Gastrocnemius medialis (tissue), 4 donors: ENCODE measurements at regions not wholly inside any gene's neighbourhood (a gene's known extent, or its start where the extent isn't known, plus 50 kb on each side); places are given as distances from the start of the nearest gene placed in this dataset.
"Not testable (repeated sequence)": the region's sequence is repeated elsewhere in the genome, so short reads cannot be mapped to it uniquely, and the experiment has no call there.

Source experiments
- ATAC-seq, 2 donors: fragments of 150-250 bp; one replicate each; pipeline ENCODE4 v1.9.1; 2016
- DNase-seq, 2 donors: peaks; one replicate each; pipeline ENCODE4 v3.0.0-alpha.2; 2019
- H3K27ac ChIP-seq, 4 donors: fragments of 200-600 bp; sonication (generic); 1 replicate in 1 of 4; 2 replicates in 3 of 4; pipeline ENCODE4 v1.5.1; 2016 to 2018; ENCODE audit warnings: mild to moderate bottlenecking in 2 of 4, moderate library complexity in 1 of 4
- H3K27me3 ChIP-seq, 3 donors: fragments of 200-600 bp; sonication (generic) in 2 of 3; 1 replicate in 1 of 3; 2 replicates in 2 of 3; pipeline versions ENCODE4 v1.5.1 to v1.6.0; 2016 to 2019; ENCODE audit warnings: mild to moderate bottlenecking in 1 of 3, moderate library complexity in 1 of 3
- H3K36me3 ChIP-seq, 2 donors: fragments of 200-600 bp; sonication (generic) in 1 of 2; one replicate each; pipeline ENCODE4 v1.5.1; 2017 to 2018
- H3K4me1 ChIP-seq, 2 donors: fragments of 200-600 bp; sonication (generic) in 1 of 2; one replicate each; pipeline ENCODE4 v1.5.1; 2016 to 2017; ENCODE audit warnings: mild to moderate bottlenecking in 2 of 2
- H3K4me3 ChIP-seq, 4 donors: fragments of 200-600 bp; sonication (generic) in 3 of 4; 1 replicate in 1 of 4; 2 replicates in 3 of 4; pipeline ENCODE4 v1.5.1; 2016 to 2019; ENCODE audit warnings: mild to moderate bottlenecking in 2 of 4
- H3K9me3 ChIP-seq, 3 donors: fragments of 200-600 bp; sonication (generic) in 2 of 3; 1 replicate in 1 of 3; 2 replicates in 2 of 3; pipeline ENCODE4 v1.5.1; 2016 to 2019
- POLR2A ChIP-seq, 2 donors: fragments of 450-650 bp; IDR thresholded peaks; one replicate each; pipeline ENCODE4 v1.6.1; 2017; ENCODE audit warnings: antibody characterized with exemption in 2 of 2, mild to moderate bottlenecking in 2 of 2, moderate library complexity in 2 of 2
- in situ Hi-C, 4 donors: fragments of 200-750 bp; cut with MboI; loops; one replicate each; pipeline versions ENCODE4 v1.15.0 to v1.8.0; 2017; ENCODE audit warnings: low sequenced_read_pairs in 4 of 4
- intact Hi-C: fragments of 100-400 bp; cut with DNase I; formaldehyde crosslinking; loops from one replicate; pipeline ENCODE4 v1.15.1; 2023; ENCODE audit warnings: low total_unique reads
- TF ChIP-seq, protein P1 (sequence below), 5 experiments: fragments of 450-650 bp in 3 of 5; fragments of 200-600 bp in 2 of 5; sonication (generic) in 2 of 5; IDR thresholded peaks in 4 of 5; conservative IDR thresholded peaks in 1 of 5; 1 replicate in 4 of 5; 2 replicates in 1 of 5; pipeline ENCODE4 v1.5.1; 2016 to 2019; ENCODE audit warnings: antibody characterized with exemption in 5 of 5, mild to moderate bottlenecking in 3 of 5, moderate library complexity in 3 of 5

DNA sequence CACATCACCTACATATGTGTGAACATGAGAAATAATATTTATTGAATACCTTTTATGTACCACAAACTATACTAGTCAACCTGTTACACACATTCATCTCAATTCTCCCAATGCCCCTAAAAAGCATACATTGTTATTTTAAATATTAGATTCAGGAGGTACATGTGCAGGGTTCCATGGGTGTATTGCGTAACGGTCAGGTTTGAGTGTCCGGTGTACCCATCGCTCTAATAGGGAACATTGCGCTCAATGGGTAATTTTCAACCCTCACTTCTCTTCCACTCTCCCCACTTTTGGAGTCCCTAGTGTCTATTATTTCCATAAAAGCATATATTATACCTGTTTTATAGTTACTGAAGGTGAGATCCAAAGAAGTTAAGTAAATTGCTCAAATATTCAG is 82.0 kb downstream of the IFI44 start:
- Histone ChIP-seq H3K27me3 (no peaks in the 10 kb centered on the region), H3K9me3 (no peaks in the 10 kb centered on the region), H3K27ac (no peak overlapping the region), H3K4me1 (no peaks in the 10 kb centered on the region), H3K4me3 (no peak overlapping the region), H3K36me3 (no peaks in the 10 kb centered on the region)
- TF ChIP-seq, protein P1, sequence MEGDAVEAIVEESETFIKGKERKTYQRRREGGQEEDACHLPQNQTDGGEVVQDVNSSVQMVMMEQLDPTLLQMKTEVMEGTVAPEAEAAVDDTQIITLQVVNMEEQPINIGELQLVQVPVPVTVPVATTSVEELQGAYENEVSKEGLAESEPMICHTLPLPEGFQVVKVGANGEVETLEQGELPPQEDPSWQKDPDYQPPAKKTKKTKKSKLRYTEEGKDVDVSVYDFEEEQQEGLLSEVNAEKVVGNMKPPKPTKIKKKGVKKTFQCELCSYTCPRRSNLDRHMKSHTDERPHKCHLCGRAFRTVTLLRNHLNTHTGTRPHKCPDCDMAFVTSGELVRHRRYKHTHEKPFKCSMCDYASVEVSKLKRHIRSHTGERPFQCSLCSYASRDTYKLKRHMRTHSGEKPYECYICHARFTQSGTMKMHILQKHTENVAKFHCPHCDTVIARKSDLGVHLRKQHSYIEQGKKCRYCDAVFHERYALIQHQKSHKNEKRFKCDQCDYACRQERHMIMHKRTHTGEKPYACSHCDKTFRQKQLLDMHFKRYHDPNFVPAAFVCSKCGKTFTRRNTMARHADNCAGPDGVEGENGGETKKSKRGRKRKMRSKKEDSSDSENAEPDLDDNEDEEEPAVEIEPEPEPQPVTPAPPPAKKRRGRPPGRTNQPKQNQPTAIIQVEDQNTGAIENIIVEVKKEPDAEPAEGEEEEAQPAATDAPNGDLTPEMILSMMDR (IDR thresholded peaks at IDR 0.05 in 4 of 5, conservative IDR thresholded peaks at IDR 0.05 in 1 of 5) = no peak
- no peak for TF ChIP-seq POLR2A (IDR thresholded peaks at IDR 0.05)
- in situ Hi-C loops (no loop called here), intact Hi-C loops (no loop called here)
- DNase-seq = no peak
- no peak for ATAC-seq

DNA sequence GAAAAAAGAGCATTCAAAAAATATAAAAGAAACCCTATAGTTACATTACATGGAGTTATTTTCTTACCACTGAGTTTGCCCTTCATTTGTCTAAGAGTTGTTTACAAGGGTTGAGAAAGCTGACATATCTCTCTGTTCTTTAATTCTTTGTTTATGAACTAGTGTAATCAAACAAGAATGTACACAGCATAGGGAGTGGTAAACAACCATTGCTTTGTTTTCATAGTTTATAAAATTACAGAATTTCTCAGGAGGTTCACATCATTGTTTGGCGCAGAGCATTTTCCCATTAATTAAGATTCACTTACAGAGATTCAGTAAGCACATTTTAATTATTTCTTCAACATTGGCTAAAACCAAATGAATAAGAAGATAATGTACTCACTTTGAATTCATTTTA is 87.6 kb downstream of the IFI44 start:
- no peak for DNase-seq
- no peak for ATAC-seq
- H3K27me3 ChIP-seq = no peaks in the 10 kb centered on the region
- no peaks in the 10 kb centered on the region for H3K4me1 ChIP-seq
- intact Hi-C loops (no loop called here), in situ Hi-C loops (no loop called here)
- no peaks in the 10 kb centered on the region for H3K36me3 ChIP-seq
- no peak overlapping the region for H3K27ac ChIP-seq
- H3K4me3 ChIP-seq = no peak overlapping the region
- TF ChIP-seq, protein P1 (IDR thresholded peaks at IDR 0.05 in 4 of 5, conservative IDR thresholded peaks at IDR 0.05 in 1 of 5) = no peak
- no peak for TF ChIP-seq POLR2A (IDR thresholded peaks at IDR 0.05)
- no peaks in the 10 kb centered on the region for H3K9me3 ChIP-seq

DNA sequence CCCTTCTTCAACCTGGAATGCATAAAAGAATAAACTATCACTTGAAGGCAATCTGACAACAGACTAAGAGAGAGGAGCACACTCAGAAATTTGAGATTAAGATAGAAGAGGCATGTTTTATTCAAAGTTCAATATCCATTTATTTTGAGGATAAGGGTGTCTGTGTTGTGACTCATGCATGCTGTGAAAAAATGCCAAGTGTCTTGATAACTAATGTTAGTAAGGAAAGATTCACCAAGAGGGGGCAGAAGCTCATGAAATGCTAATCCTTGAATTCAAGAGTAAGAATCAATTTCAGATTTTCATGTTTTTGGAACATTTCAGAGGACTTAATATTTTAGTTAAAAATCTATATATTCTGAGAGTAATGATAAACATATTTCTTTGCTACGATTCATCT is 94.0 kb downstream of the IFI44 start:
- no peak overlapping the region for H3K4me3 ChIP-seq
- H3K36me3 ChIP-seq = no peaks in the 10 kb centered on the region
- no peaks in the 10 kb centered on the region for H3K9me3 ChIP-seq
- ATAC-seq (no peak), DNase-seq (no peak)
- intact Hi-C loops = no loop called here
- no peak overlapping the region for H3K27ac ChIP-seq
- in situ Hi-C loops = no loop called here
- no peak for TF ChIP-seq POLR2A (IDR thresholded peaks at IDR 0.05)
- TF ChIP-seq, protein P1 (IDR thresholded peaks at IDR 0.05 in 4 of 5, conservative IDR thresholded peaks at IDR 0.05 in 1 of 5) = no peak
- no peaks in the 10 kb centered on the region for H3K4me1 ChIP-seq
- H3K27me3 ChIP-seq = no peaks in the 10 kb centered on the region

DNA sequence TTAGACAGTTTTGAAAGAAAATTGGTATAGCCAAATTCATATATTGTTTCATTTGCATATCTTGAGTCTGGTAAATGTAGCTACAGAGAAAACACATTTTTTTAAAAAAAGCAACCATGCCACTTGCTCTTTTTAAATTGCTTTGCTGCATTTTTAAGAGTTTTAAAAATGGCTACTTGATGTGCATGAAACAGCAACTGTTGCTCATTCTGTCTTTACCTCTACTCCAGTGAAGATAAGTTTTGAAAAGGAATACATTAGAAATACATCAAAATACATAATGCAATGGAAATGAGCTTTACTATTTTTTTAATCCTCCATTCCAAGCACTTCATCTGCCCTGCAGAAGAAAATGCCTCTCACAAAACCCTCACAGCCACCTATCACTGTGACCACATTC is 95.5 kb downstream of the IFI44 start:
- Histone ChIP-seq H3K27me3 (no peaks in the 10 kb centered on the region), H3K4me1 (no peaks in the 10 kb centered on the region), H3K9me3 (no peaks in the 10 kb centered on the region), H3K36me3 (no peaks in the 10 kb centered on the region), H3K27ac (no peak overlapping the region), H3K4me3 (no peak overlapping the region)
- in situ Hi-C loops = no loop called here
- intact Hi-C loops = no loop called here
- ATAC-seq (no peak), DNase-seq (no peak)
- TF ChIP-seq POLR2A (IDR thresholded peaks at IDR 0.05) = no peak
- TF ChIP-seq, protein P1 (IDR thresholded peaks at IDR 0.05 in 4 of 5, conservative IDR thresholded peaks at IDR 0.05 in 1 of 5) = no peak

DNA sequence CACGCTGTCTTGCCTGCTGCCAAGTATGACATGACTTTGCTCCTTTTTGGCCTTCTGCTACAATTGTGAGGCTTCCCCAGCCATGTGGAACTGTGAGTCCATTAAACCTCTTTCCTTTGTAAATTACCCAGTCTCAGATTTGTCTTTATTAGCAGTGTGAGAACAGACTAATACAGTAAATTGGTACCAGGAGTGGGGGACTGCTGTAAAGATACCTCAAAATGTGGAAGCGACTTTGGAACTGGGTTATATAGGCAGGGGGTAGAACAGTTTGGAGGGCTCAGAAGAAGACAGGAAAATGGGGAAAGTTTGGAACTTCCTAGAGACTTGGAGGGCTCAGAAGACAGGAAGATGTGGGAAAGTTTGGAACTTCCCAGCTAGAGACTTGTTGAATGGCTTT is 104.0 kb downstream of the IFI44 start:
- in situ Hi-C loops, H3K4me3 ChIP-seq, H3K36me3 ChIP-seq, H3K27me3 ChIP-seq, H3K9me3 ChIP-seq, H3K27ac ChIP-seq, DNase-seq, ATAC-seq, intact Hi-C loops, H3K4me1 ChIP-seq: not testable (repeated sequence)
